ENCODE measurements at regions not wholly inside any gene's neighbourhood (a gene's known extent, or its start where the extent isn't known, plus 50 kb on each side); places are given as distances from the start of the nearest gene placed in this dataset.

DNA sequence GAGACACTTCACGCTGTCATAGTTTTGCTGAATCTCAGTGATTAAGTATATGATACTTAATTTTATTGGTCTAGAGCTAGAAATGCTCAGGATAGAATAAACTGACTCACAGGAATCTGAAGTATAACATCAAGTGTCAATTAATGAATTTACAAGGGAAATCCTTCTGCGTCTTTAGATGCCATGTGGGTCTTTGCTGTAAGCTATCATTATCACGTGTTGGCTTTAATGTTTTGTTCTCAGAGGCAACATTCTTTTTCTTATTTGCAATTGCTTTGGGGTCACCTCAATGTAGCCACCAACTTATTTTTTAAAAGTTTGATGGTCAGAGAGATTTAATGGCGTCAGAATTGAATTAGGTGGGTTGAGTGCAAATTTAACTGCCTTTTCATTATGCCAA, 680.1 kb upstream of the PTBP2 start:
- Histone ChIP-seq H3K9me3 (ENCODE audit: insufficient read depth in 2 of 2, low read depth in 1 of 2, low read length in 1 of 2) (no peaks in the 10 kb centered on the region), H3K23me2 (ENCODE audit: low read depth, low read length) (no peaks in the 10 kb centered on the region), H2BK20ac (ENCODE audit: low read length) (no peak overlapping the region), H3K4ac (replicated peaks; ENCODE audit: insufficient read length, low read depth, low read length) (no peak overlapping the region), H3K56ac (replicated peaks; ENCODE audit: insufficient read length, low read depth, low read length) (no peak overlapping the region), H4K8ac (ENCODE audit: extremely low read depth, insufficient read depth, low read length) (no peak overlapping the region), H2BK120ac (replicated peaks; ENCODE audit: low read depth, low read length) (no peak overlapping the region), H2BK5ac (ENCODE audit: low read depth, low read length) (no peak overlapping the region), H3K18ac (ENCODE audit: extremely low read depth, low read length) (no peak overlapping the region), H4K5ac (ENCODE audit: insufficient read length, low read depth, low read length) (no peak overlapping the region), H3K4me3 (ENCODE audit: extremely low read depth in 1 of 4, insufficient read depth in 2 of 4, low read depth in 3 of 4, low read length in 4 of 4) (no peak overlapping the region), H3K36me3 (ENCODE audit: control insufficient read depth in 2 of 4, insufficient read depth in 4 of 4, low read length in 3 of 4) (no peaks in the 10 kb centered on the region), H3K9ac (replicated peaks in 1 of 4; ENCODE audit: extremely low read depth in 1 of 4, low read depth in 3 of 4, low read length in 3 of 4) (no peak overlapping the region), H2BK15ac (ENCODE audit: low read length) (no peak overlapping the region), H3K4me2 (ENCODE audit: insufficient read depth in 1 of 2, low read depth in 2 of 2, low read length in 2 of 2) (no peak overlapping the region), H4K20me1 (replicated peaks in 1 of 2; ENCODE audit: control insufficient read depth in 1 of 2, insufficient read depth in 2 of 2, low read length in 2 of 2) (no peaks in the 10 kb centered on the region), H3K27me3 (replicated peaks in 1 of 4; ENCODE audit: control insufficient read depth in 3 of 4, extremely low read depth in 1 of 4, insufficient read depth in 3 of 4, low read length in 3 of 4) (no peaks in the 10 kb centered on the region), H3K27ac (ENCODE audit: low read depth, low read length) (no peak overlapping the region), H3K79me2 (ENCODE audit: control insufficient read depth in 1 of 2, insufficient read depth in 2 of 2, low read length in 2 of 2) (no peaks in the 10 kb centered on the region), H2AK5ac (ENCODE audit: low read depth, low read length) (no peak overlapping the region), H3K23ac (ENCODE audit: insufficient read length) (no peak overlapping the region), H3K79me1 (ENCODE audit: low read depth, low read length) (no peaks in the 10 kb centered on the region), H3K14ac (ENCODE audit: insufficient read length) (no peak overlapping the region), H4K91ac (replicated peaks; ENCODE audit: insufficient read length, low read length) (no peak overlapping the region), H2AFZ (ENCODE audit: low read length) (no peak overlapping the region), H2BK12ac (ENCODE audit: low read depth, low read length) (no peak overlapping the region), H3K4me1 (replicated peaks in 1 of 4; ENCODE audit: control insufficient read depth in 3 of 4, insufficient read depth in 4 of 4, low read length in 3 of 4) (no peaks in the 10 kb centered on the region)
- ChIA-PET POLR2A (ENCODE audit: partially characterized antibody) (no interaction called here), CTCF (ENCODE audit: partially characterized antibody) (no interaction called here)
- no peak for TF ChIP-seq CBX8 (IDR thresholded peaks at IDR 0.05; ENCODE audit: borderline replicate concordance, low read depth, low read length)
- TF ChIP-seq NANOG (IDR thresholded peaks at IDR 0.05; ENCODE audit: insufficient read depth, low read depth, low read length, poor library complexity, severe bottlenecking) = no peak
- TF ChIP-seq TAF7 (optimal IDR thresholded peaks at IDR 0.05; ENCODE audit: borderline replicate concordance, low read depth, low read length) = no peak
- no peak for TF ChIP-seq EZH2 (IDR thresholded peaks at IDR 0.05; ENCODE audit: low read depth, low read length, severe bottlenecking)
- TF ChIP-seq CHD1 (IDR thresholded peaks at IDR 0.05; ENCODE audit: low read depth, low read length) = no peak
- TF ChIP-seq, protein P1, sequence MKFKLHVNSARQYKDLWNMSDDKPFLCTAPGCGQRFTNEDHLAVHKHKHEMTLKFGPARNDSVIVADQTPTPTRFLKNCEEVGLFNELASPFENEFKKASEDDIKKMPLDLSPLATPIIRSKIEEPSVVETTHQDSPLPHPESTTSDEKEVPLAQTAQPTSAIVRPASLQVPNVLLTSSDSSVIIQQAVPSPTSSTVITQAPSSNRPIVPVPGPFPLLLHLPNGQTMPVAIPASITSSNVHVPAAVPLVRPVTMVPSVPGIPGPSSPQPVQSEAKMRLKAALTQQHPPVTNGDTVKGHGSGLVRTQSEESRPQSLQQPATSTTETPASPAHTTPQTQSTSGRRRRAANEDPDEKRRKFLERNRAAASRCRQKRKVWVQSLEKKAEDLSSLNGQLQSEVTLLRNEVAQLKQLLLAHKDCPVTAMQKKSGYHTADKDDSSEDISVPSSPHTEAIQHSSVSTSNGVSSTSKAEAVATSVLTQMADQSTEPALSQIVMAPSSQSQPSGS (IDR thresholded peaks at IDR 0.05; ENCODE audit: low read length) = no peak
- no peak for TF ChIP-seq BACH1 (IDR thresholded peaks at IDR 0.05; ENCODE audit: low read length)
- TF ChIP-seq SIN3A (conservative IDR thresholded peaks at IDR 0.05 in 1 of 2, IDR thresholded peaks at IDR 0.05 in 1 of 2; ENCODE audit: low read depth in 1 of 2, low read length in 2 of 2) = no peak
- TF ChIP-seq GABPA (IDR thresholded peaks at IDR 0.05; ENCODE audit: borderline replicate concordance, insufficient read depth, low read length) = no peak
- TF ChIP-seq, protein P2, sequence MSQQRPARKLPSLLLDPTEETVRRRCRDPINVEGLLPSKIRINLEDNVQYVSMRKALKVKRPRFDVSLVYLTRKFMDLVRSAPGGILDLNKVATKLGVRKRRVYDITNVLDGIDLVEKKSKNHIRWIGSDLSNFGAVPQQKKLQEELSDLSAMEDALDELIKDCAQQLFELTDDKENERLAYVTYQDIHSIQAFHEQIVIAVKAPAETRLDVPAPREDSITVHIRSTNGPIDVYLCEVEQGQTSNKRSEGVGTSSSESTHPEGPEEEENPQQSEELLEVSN (IDR thresholded peaks at IDR 0.05) = no peak
- FAIRE-seq (no peak), DNase-seq (ENCODE audit: low read depth in 1 of 2, low spot score in 2 of 2) (no peak)
- 91% methylated on average over 4 of the region's 4 CpGs; no CpG with 5 or more reads in 1 of the 2 experiments for WGBS, 2 experiments (ENCODE audit: extremely low coverage in 1 of 2, insufficient coverage in 1 of 2, insufficient read length in 1 of 2, insufficient replicate concordance in 2 of 2, low coverage in 1 of 2, low lambda C conversion rate in 2 of 2, missing lambda C conversion rate in 1 of 2)

Data from H1 (cell line).